GM19463 (cell line): ENCODE measurements at regions not wholly inside any gene's neighbourhood (a gene's known extent, or its start where the extent isn't known, plus 50 kb on each side); places are given as distances from the start of the nearest gene placed in this dataset.

ENCODE experiments used
- ATAC-seq: cut with Tn5 transposase; IDR thresholded peaks from one replicate; pipeline ENCODE4 v1.9.1; 2021; ENCODE audit warnings: mild to moderate bottlenecking, moderate library complexity; ENCODE audit not compliant: unreplicated experiment

DNA sequence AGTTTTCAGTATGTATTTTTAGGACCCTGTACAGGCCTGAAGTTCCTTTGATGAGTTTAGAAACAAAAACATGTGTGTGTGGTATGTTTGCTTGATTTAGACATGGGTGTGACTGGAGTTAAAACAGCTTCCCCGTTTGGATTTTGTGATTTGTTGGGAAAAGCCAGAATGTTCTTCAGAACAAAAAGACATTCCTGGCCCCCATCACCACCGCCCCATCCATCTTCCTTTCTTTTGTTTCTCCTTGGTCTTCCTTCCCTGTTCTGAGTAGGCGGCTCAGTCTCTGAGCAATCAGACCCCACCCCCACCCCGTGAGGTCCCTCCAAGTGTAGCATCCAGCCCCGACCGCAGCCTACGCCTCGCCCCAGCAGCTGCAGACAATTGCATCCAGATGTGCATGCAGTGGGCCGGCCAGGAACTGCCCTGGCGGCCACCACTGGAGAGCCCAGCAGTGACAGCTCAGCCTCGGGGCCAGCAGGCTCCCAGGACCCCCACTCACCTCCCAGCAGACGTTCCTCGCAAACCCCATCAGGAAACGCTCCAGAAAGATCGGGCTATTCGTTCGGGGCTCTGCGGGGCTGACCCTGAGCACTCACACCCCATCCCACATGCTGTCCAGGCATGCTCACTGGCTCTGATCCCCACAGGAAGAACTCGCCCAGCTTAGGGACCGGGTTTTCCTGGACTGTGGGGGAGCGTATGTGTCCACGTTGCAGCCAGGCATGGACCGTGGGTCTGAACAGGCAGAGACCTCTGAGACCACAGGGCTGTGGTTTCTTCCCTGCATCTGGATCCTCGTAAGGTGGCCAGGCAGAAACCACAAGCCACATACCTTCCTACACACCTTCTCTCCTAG lies 99.8 kb upstream of the CDH5 start:
- no peak for ATAC-seq

DNA sequence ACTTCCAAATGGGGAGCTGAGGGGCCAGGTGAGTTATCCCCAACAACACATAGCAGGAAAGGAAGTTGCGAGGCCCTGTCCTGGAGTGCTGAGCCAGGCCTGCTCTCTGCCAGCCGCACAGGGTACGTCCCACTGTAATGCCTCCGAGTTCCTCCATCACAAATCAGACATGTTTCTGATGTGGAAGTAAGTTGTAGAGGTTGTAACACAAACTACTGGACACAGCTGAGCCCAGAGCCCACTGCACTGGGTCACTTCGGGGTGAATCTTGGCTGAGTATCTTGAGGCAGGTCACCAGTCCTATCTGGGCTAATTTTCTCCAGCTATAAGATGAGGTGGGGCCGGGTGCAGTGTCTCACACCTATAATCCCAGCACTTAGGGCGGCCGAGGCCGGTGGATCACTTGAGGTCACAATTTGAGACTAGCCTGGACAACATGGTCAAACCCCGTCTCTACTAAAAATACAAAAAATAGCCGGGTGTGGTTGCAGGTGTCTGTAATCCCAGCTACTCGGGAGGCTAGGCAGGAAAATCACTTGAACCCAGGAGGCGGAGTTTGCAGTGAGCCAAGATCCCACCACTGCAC lies 100.8 kb upstream of the CDH5 start:
- no peak for ATAC-seq

DNA sequence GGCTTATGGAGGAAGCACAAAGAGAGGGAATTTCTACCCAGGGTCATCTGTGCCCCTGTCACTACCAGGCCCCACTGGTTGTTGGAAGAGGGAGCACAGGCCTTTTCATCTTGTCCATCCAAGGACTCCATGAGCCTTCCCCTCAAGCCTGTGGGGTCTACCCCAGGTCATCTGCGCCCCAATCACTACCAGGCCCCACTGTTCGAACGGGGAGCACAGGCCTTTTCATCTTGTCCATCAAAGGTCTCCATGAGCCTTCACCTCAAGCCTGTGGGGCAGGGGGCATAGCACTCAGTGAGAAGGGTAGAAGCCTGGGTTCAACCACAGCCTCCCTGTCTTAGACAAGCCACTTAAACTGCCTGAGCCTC lies 101.5 kb upstream of the CDH5 start:
- ATAC-seq = no peak

DNA sequence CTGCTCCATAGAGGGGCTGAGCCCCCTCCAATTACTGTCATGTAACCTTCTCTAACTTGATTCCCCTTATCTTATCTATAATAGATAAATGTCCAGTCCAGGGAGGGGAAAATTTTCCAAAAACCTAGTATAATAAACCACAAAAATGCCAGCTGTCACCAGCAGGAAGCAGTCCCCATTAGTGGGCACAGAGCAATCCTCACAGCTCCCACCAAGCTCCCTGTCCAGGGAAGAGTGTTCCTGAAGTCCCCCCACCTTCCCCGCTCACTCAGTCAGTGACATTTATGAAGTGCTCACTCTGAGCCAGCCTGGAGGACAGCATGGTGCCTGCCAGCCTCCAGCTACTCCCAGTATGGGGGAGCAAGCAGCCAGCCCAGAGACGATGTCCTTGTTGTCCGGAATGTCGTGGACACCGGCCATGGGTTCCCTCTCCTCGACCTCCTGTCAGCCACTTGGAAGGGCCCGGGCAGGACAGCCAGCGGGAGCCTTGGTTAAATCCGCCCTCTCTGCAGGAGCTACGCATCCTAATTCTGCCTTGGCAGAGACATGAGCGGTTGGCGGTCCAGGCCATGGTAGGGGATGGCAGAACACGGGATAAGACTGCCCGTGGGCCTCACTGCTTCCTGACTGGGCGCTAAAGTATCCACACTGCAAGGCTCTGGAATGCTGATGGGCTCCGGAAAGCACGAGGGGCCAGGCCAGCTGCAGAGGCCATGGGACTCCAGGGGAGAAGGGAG lies 102.0 kb upstream of the CDH5 start:
- no peak for ATAC-seq

DNA sequence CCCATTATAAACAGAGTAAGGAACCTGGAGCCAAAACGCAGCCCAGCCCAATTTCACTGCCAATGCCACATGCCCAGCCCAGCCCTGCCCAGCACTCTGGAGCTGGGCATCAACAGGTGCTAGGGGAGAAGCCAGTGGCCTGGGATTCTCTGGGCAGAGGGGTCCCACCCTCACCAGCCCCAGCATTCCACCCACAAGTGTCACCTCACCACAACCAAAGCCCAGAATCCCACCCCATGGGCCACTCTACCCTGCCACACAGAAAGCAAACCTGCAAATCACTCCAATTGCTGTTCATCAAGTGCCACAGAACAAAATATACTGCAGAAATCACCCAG lies 102.5 kb upstream of the CDH5 start:
- no peak for ATAC-seq

DNA sequence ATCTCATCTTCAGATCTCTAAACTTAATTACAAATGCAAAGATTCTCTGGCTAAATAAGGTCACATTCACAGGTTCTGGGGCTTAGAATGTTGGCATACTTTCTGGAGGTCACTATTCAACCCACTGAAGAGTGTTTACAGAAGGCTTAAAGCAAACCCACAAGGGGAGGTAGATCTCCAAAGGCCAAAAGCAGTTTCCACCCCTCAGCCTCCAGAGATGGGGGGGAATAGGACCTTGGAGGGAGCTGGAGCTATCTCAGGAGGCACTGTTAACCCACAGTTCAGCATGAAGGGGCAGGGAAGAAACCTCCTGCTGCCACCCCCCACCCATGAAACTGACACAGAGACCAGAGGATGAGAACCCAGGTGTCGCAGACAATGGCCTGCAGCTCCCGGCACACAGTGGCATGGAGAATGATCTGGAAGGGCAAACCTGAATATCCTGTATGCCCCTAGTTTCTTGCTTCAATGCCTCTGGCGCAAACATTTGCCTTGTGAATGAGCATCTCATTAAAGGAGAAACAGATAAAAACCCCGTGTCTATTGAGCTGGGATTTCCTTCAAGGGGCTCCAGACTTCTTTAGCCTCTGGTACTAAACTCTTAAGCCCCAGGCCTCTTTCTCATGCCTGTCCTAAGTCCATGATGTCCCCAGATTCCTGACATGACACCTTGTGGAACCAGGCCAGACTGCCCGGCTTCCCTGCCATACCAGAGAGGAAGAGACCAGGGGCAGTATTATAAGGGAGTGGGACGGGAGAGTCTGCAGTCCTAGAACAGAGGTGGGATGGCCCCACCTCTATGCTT lies 103.1 kb upstream of the CDH5 start:
- no peak for ATAC-seq

GRCh38 chr16:66262253-66263167 lies 104.0 kb upstream of the CDH5 start:
- no peak for ATAC-seq

DNA sequence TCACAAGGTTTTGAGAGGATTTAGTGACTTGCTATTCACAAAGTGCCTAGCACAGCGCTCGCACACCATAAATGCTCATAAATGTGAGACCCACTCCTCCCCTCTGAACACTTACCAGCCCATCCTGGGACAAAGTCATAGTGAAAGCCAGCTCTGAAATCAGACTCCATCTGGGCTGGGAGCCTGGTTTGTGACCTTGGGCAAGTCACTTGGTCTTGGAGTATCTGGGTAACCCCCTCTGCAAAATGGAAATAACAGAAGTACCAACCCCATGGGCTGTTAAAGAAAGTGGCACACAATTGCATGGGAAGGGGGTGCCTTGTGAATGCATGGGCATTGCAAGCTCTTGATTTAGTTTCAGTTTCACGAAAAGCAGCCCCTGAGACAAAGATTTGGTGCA lies 104.7 kb upstream of the CDH5 start:
- no peak for ATAC-seq

DNA sequence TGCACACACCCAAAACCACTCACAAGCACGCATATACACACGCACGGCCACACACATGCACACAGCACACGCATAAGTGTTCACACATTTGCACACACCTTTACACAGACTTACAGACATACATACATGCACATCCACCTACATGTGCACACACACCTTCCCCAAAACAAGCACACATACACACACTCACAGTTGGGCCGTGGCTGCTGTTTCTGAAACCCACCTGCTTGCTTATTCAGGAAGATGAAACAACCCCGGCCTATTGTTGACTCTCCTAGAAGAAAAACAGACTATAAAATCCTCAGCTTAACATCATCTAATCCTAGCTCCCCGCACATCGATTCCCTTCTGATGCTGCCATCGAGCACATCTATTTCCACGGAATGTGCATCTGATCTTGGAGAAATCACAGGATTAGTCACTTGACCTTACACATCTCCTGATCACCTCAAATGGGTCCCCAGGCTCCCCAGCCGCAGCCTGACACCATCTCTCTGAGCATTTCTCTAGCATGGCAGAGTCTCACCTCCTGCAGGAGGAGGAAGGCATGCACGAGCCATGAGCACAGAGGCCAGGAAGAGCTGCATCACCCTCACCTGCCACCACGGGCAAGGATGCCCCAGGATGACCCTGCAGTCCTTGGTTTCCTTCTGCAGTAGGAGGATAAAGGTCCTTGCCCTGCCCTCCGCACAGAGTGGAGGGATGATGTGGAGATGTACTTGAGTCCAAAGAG lies 105.8 kb upstream of the CDH5 start:
- no peak for ATAC-seq

- ATAC-seq = no peak
These were observed 107.3 kb upstream of the CDH5 start for GRCh38 chr16:66258916-66259845.

- no peak for ATAC-seq
These were observed 109.6 kb upstream of the CDH5 start for GRCh38 chr16:66256919-66257318.

- no peak for ATAC-seq
These were observed 110.8 kb upstream of the CDH5 start for GRCh38 chr16:66255647-66256046.

DNA sequence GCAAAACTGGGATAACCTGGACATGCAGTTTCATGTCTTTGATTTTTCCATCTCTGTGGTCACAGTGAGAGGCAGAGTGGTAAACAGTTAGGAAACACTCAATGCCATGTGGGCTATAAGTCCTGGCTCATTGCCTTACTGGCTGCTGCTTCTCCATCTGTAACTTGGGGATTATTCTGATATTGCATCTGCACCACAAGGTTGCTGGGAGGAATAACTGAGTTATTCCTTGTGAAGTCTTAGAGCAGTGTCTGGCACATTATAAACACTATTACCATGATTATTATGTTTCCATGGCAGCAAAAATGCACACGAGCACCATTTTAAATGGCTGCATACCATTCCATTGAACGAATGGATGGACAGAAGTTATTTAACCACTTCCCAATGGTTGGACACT lies 111.7 kb upstream of the CDH5 start:
- ATAC-seq = no peak

GRCh38 chr16:66254106-66254505 lies 112.4 kb upstream of the CDH5 start:
- ATAC-seq = no peak

GRCh38 chr16:66251476-66252160 lies 114.9 kb upstream of the CDH5 start:
- no peak for ATAC-seq

GRCh38 chr16:66250686-66251431 lies 115.6 kb upstream of the CDH5 start:
- no peak for ATAC-seq
